NCI-H748 (cell line): ENCODE measurements at regions not wholly inside any gene's neighbourhood (a gene's known extent, or its start where the extent isn't known, plus 50 kb on each side); places are given as distances from the start of the nearest gene placed in this dataset.

Source experiments
- DNase-seq: peaks from one replicate; lab custom pipeline; 2025; ENCODE audit not compliant: unreplicated experiment; lab: John Stamatoyannopoulos, UW

- DNase-seq: no peak
Measured at GRCh38 chr3:152096280-152096906, 172.3 kb upstream of the MBNL1 start.

DNA sequence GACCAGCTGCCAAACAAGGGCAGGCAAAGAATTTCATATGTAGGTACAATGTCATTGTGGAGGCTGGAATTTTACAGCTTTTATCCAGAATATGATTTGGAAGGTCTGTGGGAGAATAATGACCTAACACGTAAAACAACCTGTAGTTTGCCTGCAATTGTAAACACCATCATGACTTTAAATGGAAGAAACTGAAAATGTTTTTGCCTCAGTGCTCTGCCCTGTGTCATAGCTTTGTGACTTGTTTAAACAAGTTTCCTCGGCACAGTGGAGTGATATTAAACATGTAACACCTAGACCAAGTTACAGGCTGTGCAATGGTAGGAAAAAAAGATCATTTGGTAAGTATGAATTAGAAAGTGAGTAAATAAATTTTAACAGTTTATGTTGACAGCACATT, 171.6 kb upstream of the MBNL1 start:
- no peak for DNase-seq

DNA sequence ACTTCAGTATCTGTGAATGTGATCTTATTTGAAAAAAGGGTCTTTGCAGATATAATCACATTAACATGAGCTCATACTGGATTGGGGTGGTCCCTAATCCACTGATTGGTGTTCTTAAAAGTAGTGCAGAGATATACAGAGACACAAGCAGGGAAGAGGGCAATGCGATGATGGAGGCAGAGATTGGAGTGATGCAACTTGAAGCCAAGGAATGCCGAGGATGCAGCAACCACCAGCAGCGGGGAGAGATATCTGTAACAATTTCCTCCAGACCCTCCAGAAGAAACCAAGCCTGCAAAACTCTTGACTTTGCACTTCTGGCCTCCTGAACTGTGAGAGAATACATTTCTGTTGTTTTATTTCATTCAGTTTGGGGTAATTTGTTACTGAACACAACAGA, 171.0 kb upstream of the MBNL1 start:
- no peak for DNase-seq

DNA sequence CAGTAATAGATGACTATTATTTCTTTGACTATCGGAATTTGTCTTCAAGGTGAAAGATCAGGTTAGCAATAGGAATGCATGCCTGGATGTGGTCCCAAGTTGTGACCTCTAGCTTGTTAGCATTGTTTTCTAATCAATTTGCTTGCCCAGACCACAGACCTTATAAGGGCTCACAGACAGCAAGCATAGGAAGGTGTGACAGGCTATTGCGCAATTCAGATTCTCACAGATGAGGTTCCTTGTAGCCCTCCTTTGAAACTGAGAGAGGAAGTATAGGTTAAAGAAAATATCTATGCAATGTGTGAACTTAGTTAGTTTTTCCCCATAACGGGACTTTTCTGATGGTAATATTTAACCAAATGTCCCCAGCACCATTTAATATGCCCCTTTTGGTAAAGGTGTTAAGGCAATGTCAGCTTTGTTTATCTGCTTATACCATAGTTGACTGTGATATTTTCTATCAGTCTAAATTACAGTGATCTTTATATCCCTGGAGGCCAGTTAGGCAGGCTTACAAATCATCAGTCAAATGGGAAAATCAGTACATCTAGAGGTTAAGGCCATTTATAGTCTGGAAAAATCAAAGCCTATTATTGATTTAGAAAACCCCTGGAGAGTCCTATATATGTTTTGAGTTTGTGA, 168.1 kb upstream of the MBNL1 start:
- no peak for DNase-seq

DNA sequence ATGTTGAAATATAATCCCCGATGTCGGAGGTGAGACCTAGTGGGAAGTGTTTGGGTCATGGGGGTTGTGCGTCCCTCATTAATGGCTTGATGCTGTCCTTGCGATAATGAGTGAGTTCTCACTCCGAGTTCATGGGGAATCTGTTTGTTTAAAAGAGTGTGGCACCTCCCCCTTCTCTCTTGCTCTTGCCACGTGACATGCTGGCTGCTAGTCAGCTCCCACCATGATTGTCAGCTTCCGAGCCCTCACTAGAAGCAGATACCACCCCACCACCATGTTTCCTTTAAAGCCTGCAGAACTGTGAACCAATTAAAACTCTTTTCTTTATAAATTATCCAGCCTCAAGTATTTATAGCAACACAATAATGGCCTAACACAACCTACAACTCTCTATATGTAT, 166.3 kb upstream of the MBNL1 start:
- DNase-seq: peak; percentile 8

- DNase-seq: no peak
Measured at GRCh38 chr3:152103257-152103656, 165.5 kb upstream of the MBNL1 start.

- no peak for DNase-seq
Measured at GRCh38 chr3:152104847-152105415, 163.8 kb upstream of the MBNL1 start.

DNA sequence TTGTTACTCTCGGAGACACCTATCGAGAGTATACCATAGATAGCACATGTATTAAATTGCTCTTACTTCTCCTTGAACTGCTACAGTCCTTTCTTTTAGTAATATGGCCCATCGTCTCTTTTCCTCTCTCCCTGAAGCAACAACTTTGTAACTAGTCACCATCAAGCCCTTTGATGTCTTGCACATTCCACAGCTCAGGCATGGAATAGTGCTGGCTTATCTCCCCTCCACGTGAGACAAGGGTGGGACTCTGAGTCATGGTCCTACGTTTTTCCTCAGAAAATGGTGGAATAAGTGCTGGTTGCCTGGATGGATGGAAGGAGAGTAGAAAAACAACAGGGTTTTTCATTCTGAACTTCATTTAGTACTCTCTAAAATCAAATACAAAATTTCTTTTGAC, 163.3 kb upstream of the MBNL1 start:
- no peak for DNase-seq

GRCh38 chr3:152109038-152109437, 159.7 kb upstream of the MBNL1 start:
- no peak for DNase-seq

DNA sequence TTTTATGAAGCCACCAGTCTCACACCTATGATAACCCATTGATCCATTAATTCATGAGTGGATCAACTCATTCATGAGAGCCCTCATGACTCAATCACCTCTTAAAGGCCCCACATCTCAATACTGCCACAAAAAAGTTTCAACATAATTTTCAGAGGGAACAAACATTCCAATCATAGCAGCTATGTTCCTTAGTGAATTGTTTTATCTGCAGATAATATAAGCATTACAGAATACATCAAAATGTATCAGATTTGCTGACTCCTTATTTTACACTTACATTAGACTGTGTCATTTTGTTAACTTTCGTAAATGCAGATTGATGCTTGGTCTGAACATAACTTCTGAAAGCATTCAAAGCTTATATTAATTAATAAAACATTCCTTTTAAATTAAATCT, 155.3 kb upstream of the MBNL1 start:
- no peak for DNase-seq

DNA sequence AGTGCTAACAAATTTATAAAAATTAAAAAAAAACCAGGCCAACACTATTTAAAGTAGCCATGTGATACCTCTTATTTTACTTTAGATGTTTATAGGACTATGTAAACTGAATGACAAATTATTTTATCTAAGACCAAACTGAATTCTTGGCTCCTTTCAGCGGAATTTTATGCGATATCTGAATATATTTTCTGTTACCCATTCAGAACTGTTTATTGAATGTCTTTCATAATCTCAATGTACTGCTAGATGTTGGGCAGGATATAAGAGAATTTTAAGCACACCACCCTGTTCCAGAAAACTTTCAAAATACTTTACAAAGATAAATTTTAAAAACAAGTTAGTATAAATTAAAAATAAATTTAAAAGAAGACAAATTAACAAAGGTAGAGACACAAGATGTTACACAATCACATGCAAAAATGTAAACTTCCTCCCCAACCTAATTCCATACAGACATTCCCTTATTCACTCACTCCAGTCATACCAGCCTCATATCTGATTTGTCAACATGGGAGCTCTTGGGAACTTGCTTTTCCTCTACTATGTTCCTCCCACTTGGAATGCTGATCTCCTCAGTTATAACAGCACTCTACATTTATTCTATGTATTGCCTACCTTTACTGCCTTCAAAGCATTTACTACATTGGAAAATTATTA, 154.6 kb upstream of the MBNL1 start:
- DNase-seq: no peak

DNA sequence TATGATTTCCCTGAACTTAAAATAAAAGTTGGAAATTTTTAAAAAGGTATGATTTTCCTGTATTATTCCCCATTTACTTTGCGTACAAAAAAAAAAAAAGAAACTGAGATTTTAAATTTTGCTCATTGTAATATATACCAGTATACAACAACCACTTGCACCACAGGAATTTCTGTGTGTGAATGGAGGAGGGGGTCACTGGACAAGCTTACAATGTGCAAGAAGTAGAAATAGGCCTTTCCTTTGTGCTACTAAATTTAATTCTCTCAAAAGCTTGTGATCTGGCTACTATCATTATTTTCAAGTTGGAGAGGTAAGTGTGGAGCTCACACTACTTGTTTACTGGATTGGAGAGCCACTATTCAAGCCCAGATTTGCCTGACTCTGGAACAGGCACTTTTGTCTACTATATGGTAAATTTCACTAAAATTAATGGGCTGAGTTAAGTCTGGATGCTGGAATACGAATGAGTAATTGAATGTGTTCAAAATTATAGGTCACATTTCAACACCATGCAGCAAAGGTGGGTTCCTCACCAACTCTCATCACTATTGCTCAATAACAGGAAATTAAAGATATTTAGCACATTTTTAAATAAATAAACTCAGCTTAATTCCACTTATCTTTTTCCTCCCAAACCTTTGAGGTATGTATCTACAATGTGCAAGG, 148.0 kb upstream of the MBNL1 start:
- DNase-seq: no peak

GRCh38 chr3:152121270-152121636, 147.5 kb upstream of the MBNL1 start:
- no peak for DNase-seq

GRCh38 chr3:152122851-152123250, 145.9 kb upstream of the MBNL1 start:
- no peak for DNase-seq

- no peak for DNase-seq
Measured at GRCh38 chr3:152123457-152123856, 145.3 kb upstream of the MBNL1 start.

DNA sequence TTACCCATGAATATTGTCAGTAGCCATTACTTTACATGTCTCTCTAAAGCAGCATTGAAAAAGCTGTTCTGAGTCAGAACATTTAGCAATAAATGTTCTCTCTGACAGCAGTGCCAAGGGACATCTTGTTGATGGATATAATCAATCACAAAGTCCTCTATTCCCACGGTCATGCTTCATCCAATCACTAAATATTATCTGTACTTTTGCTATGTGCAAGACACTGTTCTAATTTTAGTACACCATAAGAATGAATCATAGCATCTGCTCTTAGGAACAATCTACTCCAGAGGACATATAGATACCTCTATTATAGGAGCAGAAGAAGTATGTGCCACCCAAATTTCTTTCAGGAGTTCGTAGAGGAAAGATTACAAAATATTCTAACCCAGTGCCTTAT, 142.5 kb upstream of the MBNL1 start:
- DNase-seq: no peak

DNA sequence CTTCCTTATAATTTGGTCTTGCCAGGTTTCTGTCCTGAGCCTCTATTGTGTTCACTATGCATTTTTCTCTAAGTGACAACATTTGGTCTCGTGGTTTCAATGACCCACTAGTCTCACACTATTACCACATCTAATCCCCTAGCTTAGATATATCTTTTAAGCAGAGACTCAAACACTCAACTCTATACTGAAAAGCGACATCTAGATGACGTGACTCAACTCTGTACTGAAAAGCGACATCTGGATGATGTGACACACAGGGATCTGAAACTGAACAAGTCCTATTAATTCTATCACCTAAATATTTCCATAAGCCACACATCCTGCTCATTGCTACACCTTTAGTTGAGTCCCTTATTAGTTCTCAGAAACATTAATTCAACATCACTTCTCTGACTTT, 141.7 kb upstream of the MBNL1 start:
- no peak for DNase-seq

GRCh38 chr3:152128356-152128755, 140.4 kb upstream of the MBNL1 start:
- DNase-seq: no peak

DNA sequence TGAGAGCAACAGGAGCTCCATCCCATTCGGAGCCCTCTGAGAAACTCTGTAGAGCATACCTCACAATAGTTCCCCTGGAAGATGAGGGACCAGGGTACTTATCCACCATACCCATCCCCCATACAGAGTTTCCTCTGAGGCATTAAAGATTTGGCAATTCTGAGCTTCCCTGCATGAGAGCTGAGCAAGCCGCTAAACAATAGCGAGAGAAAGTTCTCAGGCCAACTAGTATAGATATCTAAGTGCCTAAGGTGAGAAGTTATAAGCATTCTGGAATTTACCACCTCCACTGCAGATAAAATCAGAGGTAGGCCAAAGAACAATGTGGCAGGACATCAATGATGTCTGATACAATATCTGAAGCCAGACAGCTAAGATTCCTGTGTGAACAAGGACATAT, 129.1 kb upstream of the MBNL1 start:
- DNase-seq: no peak

GRCh38 chr3:152146461-152146860, 122.3 kb upstream of the MBNL1 start:
- DNase-seq: no peak

DNA sequence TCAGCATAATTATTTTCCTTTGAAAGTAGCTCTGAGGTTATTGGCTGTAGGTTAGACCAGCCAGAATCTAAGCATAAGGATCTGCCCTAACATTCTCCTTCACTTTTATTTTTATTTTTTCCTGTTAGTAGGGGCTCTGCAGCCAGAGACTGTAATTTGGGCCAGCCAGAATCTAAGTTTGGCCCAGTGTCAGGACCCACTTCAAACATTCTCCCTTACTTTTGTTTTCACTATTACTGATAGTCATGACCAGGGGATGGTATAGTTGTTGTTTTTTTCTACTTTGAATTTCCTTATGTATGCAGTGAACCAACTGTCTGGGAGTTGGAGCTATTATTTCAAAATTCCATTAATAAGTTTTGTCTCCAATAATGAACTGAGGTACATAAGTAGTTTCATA, 121.0 kb upstream of the MBNL1 start:
- no peak for DNase-seq

- peak; percentile 3 for DNase-seq
Measured at GRCh38 chr3:152148579-152148978, 120.2 kb upstream of the MBNL1 start.
